Osteoblast (primary cell): ENCODE measurements at regions not wholly inside any gene's neighbourhood (a gene's known extent, or its start where the extent isn't known, plus 50 kb on each side); places are given as distances from the start of the nearest gene placed in this dataset.

Experiments used
- DNase-seq: peaks from one replicate; pipeline ENCODE4 v3.0.0; 2011; ENCODE audit warnings: low spot score, mixed read lengths; ENCODE audit not compliant: insufficient read length; ENCODE audit errors: missing footprints
- H2AFZ ChIP-seq: 2 replicates; pipeline ENCODE4 v1.6.0; 2011; ENCODE audit warnings: mild to moderate bottlenecking, low read length
- H3K27ac ChIP-seq: 2 replicates; pipeline ENCODE4 v1.5.1; 2011; ENCODE audit warnings: mild to moderate bottlenecking, low read depth, low read length, moderate library complexity
- H3K27me3 ChIP-seq: 2 replicates; pipeline ENCODE4 v1.6.0; 2012; ENCODE audit warnings: mild to moderate bottlenecking, control low read depth, inconsistent platforms, low read length, moderate library complexity; ENCODE audit not compliant: insufficient read depth
- H3K36me3 ChIP-seq: 2 replicates; pipeline ENCODE4 v1.5.1; 2011; ENCODE audit warnings: mild to moderate bottlenecking, low read length, control low read depth, moderate library complexity; ENCODE audit not compliant: insufficient read depth
- H3K4me1 ChIP-seq: 2 replicates; pipeline ENCODE4 v1.5.1; 2011; ENCODE audit warnings: mild to moderate bottlenecking, low read length, control low read depth, moderate library complexity; ENCODE audit not compliant: insufficient read depth
- H3K4me2 ChIP-seq: 2 replicates; pipeline ENCODE4 v1.6.0; 2011; ENCODE audit warnings: mild to moderate bottlenecking, low read length; ENCODE audit not compliant: insufficient read depth
- H3K4me3 ChIP-seq: fragments of 200-600 bp; sonication (generic); 3 replicates; pipeline ENCODE4 v1.5.1; 2012; ENCODE audit warnings: mild to moderate bottlenecking, low read length, inconsistent platforms; ENCODE audit not compliant: insufficient read depth
- H3K79me2 ChIP-seq: 2 replicates; pipeline ENCODE4 v1.6.0; 2012; ENCODE audit warnings: mild to moderate bottlenecking, low read length, control low read depth, inconsistent platforms; ENCODE audit not compliant: insufficient read depth
- H3K9me3 ChIP-seq: 2 replicates; pipeline ENCODE4 v1.5.1; 2011; ENCODE audit warnings: low read depth, low read length, control low read depth
- H4K20me1 ChIP-seq: 2 replicates; pipeline ENCODE4 v1.6.0; 2012; ENCODE audit warnings: mild to moderate bottlenecking, low read length, control low read depth; ENCODE audit not compliant: insufficient read depth
- CTCF ChIP-seq: IDR thresholded peaks from 2 replicates; pipeline ENCODE4 v1.5.1; 2011; ENCODE audit warnings: mild to moderate bottlenecking, low read depth, low read length, moderate library complexity; ENCODE audit errors: extremely low read depth

GRCh38 chr12:66881386-66881785 is 202.5 kb upstream of the GRIP1 start:
- Histone ChIP-seq H3K36me3 (no peaks in the 10 kb centered on the region), H3K27ac (no peak overlapping the region), H3K4me2 (no peak overlapping the region), H3K79me2 (no peaks in the 10 kb centered on the region), H3K4me3 (no peak overlapping the region), H2AFZ (no peak overlapping the region), H3K9me3 (no peaks in the 10 kb centered on the region), H3K27me3 (no peaks in the 10 kb centered on the region), H4K20me1 (no peaks in the 10 kb centered on the region), H3K4me1 (no peaks in the 10 kb centered on the region)
- TF ChIP-seq CTCF: no peak
- no peak for DNase-seq

- Histone ChIP-seq H3K36me3 (no peaks in the 10 kb centered on the region), H4K20me1 (no peaks in the 10 kb centered on the region), H3K27me3 (no peaks in the 10 kb centered on the region), H3K79me2 (no peaks in the 10 kb centered on the region), H3K9me3 (no peaks in the 10 kb centered on the region), H3K4me3 (no peak overlapping the region), H3K4me1 (no peaks in the 10 kb centered on the region), H3K4me2 (no peak overlapping the region), H2AFZ (no peak overlapping the region), H3K27ac (no peak overlapping the region)
- DNase-seq: no peak
- TF ChIP-seq CTCF: no peak
Observed at GRCh38 chr12:66884091-66884490, 205.2 kb upstream of the GRIP1 start.

GRCh38 chr12:66885115-66885875 is 206.4 kb upstream of the GRIP1 start:
- Histone ChIP-seq H3K4me2 (no peak overlapping the region), H3K27me3 (no peaks in the 10 kb centered on the region), H3K79me2 (no peaks in the 10 kb centered on the region), H3K36me3 (no peaks in the 10 kb centered on the region), H4K20me1 (no peaks in the 10 kb centered on the region), H3K4me3 (no peak overlapping the region), H3K9me3 (no peaks in the 10 kb centered on the region), H3K27ac (no peak overlapping the region), H2AFZ (no peak overlapping the region), H3K4me1 (no peaks in the 10 kb centered on the region)
- no peak for DNase-seq
- no peak for TF ChIP-seq CTCF

GRCh38 chr12:66896797-66897196 is 217.9 kb upstream of the GRIP1 start:
- Histone ChIP-seq H3K4me2 (no peak overlapping the region), H3K4me3 (no peak overlapping the region), H3K36me3 (no peaks in the 10 kb centered on the region), H3K4me1 (no peaks in the 10 kb centered on the region), H4K20me1 (no peaks in the 10 kb centered on the region), H3K27me3 (no peaks in the 10 kb centered on the region), H3K9me3 (no peaks in the 10 kb centered on the region), H2AFZ (no peak overlapping the region), H3K79me2 (no peaks in the 10 kb centered on the region), H3K27ac (no peak overlapping the region)
- DNase-seq: no peak
- no peak for TF ChIP-seq CTCF
